ENCODE measurements at regions not wholly inside any gene's neighbourhood (a gene's known extent, or its start where the extent isn't known, plus 50 kb on each side); places are given as distances from the start of the nearest gene placed in this dataset.

GRCh38 chr7:94286111-94286510 lies 108.6 kb upstream of the COL1A2 start:
- ATAC-seq (ENCODE audit: low FRiP score) (peak; percentile 76), DNase-seq (ENCODE audit: low spot score) (no peak)
- no peak for TF ChIP-seq CTCF (IDR thresholded peaks at IDR 0.05)

GRCh38 chr7:94288096-94288495 lies 106.6 kb upstream of the COL1A2 start:
- no peak for ATAC-seq (ENCODE audit: low FRiP score)
- no peak for TF ChIP-seq CTCF (IDR thresholded peaks at IDR 0.05)
- no peak for DNase-seq (ENCODE audit: low spot score)

DNA sequence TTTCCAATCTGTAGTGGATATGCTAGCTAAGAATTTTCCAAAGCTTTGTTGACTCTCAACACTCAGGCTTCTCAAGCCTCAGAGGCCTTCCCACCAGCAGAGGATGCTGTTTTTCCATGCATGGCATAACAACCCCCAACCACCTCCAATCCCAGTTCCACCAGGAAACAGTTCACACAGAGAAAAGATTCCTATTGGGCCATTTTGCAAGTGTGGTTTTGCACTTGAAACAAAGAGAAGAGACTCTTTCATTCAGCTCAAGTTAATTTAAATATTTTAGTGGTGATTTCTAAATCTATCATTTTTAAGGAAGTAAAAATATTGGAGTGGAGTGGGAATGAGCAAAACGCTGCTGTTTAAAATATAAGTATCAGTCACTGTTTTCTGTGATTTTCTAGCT lies 105.6 kb upstream of the COL1A2 start:
- ATAC-seq (ENCODE audit: low FRiP score) = peak; percentile 80
- peak in 2 of 3 donors; percentile 28 to 63 for TF ChIP-seq CTCF (IDR thresholded peaks at IDR 0.05)
- no peak for DNase-seq (ENCODE audit: low spot score)

DNA sequence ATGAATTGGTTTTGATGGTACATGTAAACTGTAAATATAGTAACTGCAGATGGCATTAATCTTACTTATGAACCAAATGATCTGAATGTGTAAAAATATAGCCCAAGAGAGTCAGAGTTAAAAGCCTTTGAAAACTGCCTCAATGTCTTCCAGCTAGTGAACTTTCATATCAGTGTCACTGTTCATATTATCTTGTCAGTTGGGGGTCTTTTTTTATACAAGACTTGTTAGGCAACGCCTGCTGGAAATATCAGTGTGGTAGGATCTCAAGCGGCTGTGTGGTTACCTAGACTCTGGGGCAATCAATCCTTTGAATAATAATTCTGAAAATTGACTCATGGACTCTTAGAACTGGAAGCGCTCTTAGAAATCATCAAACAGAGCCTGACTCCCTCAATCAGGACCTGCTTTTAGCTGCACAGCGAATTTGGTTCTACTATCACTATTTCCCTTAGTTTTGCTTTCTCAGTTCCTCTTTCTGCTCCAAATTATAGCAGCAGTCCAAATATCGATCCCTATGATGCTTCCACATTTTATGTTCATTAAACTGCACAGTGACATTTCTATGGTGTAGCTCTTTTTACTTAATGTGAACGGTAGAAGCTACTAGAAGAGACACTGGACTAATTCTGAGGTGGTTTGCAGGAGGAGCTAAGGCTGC lies 100.1 kb upstream of the COL1A2 start:
- DNase-seq (ENCODE audit: low spot score) = no peak
- ATAC-seq (ENCODE audit: low FRiP score) = no peak
- no peak for TF ChIP-seq CTCF (IDR thresholded peaks at IDR 0.05)

DNA sequence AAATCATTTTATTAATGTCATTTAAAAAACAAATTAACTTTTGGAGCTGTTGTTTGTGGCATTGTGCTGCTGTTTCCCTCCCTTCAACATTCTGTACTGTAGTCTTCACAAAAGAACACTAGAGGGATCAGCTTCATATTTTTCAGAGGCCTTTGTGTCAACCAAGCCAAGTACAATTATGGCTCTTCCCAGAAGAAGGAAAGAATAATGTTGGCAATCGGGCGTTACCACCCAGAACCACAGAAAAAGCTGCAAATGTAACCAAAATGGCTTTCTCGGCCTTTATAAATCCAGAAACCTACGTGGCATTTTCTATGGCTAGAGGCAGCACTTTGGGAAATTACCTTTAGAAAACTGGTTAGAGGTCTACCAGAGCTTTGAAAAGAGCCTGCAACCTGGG lies 98.8 kb upstream of the COL1A2 start:
- TF ChIP-seq CTCF (IDR thresholded peaks at IDR 0.05) = no peak
- ATAC-seq (ENCODE audit: low FRiP score) (peak; percentile 54), DNase-seq (ENCODE audit: low spot score) (no peak)

GRCh38 chr7:94296881-94297280 lies 97.8 kb upstream of the COL1A2 start:
- ATAC-seq (ENCODE audit: low FRiP score) (no peak), DNase-seq (ENCODE audit: low spot score) (no peak)
- TF ChIP-seq CTCF (IDR thresholded peaks at IDR 0.05) = no peak

GRCh38 chr7:94297397-94297838 lies 97.3 kb upstream of the COL1A2 start:
- DNase-seq (ENCODE audit: low spot score) = peak; percentile 29
- TF ChIP-seq CTCF (IDR thresholded peaks at IDR 0.05) = no peak
- ATAC-seq (ENCODE audit: low FRiP score) = peak; percentile 87

Data from omental fat pad (tissue), 3 donors.